Urothelium cell line (cell line): ENCODE measurements at regions not wholly inside any gene's neighbourhood (a gene's known extent, or its start where the extent isn't known, plus 50 kb on each side); places are given as distances from the start of the nearest gene placed in this dataset.

Source experiments
- DNase-seq: peaks from one replicate; pipeline ENCODE4 v3.0.0; 2011; ENCODE audit warnings: low spot score, mixed read lengths
- FAIRE-seq: peaks from 2 replicates; lab custom pipeline; 2011; peaks lifted over from hg19 to GRCh38; lab: Jason Lieb, UNC

DNA sequence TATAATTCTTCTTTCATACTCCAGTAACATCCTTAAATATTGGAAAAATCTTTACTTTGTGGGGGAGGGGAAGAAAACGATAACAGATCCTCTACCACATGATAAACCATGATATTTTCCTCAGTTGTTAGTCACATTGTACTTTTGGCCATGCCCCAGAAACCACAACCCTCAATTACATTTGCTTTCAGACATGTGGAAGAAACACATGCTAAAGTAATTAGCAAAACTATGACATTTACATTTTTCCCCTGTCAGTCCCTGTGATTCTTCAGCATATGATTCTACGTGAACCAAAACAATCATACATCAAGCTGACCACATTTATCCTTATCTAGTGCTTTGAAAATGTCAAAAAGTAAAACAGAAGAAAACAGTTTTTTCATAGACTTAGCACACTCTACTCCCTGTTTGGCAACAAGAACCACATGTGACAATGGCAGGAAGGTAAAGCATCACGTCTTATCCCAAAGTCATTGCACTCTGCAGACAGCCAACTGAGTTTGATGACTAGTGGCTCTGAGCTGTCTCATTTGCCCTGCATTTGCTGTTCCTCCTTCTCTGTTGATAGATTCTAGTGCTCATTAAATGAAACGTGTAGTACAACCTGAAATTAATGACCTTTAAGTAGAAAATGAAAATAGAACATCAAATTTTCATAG lies 505.8 kb upstream of the MARCKS start:
- FAIRE-seq (no peak), DNase-seq (no peak)

DNA sequence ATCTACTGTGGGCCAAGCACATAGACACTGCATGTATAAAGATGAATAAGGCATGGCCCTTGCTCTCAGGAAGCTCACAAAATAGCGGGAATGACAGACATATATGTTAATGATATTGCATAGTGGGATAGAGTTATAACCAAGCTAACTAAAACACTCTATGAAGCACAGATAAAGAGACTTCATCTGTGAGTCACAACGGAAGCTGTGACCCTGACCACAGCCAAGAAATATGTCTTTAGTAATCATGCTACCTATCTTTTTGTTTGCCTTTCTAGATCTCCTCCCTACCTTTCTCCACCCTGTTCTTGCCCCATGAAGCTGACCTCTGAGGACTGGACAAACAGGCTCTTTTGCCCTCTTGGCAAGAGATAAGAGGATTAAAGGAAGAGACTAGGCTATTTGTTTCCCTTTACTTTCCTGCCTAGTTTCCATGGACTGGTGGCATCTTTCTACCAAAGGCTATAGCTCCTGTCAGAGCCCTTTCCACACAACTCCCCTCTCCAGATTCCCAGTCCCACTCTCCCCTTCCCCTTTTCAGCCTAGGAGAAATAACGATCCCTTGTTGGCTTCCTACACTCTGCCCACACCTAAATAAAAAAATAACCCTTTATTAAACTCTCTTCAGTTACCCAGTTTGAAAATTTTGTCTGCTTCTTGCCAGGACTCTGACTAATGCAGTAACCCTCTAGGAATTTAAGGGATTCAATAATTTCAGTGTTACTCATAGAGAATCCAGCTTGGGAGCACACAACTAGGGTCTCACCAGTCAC lies 504.9 kb upstream of the MARCKS start:
- peak; percentile 50 for DNase-seq
- no peak for FAIRE-seq

DNA sequence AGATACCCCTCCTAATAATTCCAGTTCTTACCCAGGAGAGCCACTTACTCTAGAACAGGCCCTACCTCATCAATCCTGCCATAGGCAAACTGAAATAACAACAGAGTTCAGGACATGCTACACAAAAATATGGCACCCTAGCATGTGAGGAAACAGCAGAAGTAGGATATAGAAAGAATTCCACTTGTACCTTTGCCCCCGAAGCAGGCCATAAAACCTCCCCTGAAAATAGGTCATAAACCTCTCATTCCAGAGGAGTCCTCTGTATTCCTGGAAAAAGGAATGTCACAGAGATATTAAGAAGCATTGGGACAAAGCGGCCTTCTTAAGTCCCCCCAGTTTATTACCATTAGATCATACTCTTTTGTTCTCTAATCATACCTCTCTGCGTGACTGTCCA lies 504.3 kb upstream of the MARCKS start:
- FAIRE-seq (no peak), DNase-seq (peak; percentile 11)

DNA sequence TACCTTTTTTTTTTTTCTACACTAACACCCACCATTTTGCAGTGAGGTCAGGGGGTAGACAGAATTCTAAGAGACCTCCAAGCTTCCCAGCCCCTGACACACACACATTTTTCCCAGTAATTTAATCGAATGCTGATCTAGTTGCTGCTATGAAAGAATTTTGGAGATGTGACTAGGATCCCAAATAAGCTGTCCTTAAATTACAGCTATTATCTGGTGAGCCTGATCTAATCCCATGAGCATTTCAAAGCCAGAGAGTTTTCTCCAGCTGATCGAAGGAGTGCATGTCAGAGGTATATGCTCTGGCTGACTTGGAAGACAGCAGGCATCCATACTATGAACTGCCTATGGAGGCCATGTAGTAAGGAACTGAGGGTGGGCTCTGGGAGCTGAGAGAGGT lies 503.8 kb upstream of the MARCKS start:
- DNase-seq, result no peak
- no peak for FAIRE-seq

DNA sequence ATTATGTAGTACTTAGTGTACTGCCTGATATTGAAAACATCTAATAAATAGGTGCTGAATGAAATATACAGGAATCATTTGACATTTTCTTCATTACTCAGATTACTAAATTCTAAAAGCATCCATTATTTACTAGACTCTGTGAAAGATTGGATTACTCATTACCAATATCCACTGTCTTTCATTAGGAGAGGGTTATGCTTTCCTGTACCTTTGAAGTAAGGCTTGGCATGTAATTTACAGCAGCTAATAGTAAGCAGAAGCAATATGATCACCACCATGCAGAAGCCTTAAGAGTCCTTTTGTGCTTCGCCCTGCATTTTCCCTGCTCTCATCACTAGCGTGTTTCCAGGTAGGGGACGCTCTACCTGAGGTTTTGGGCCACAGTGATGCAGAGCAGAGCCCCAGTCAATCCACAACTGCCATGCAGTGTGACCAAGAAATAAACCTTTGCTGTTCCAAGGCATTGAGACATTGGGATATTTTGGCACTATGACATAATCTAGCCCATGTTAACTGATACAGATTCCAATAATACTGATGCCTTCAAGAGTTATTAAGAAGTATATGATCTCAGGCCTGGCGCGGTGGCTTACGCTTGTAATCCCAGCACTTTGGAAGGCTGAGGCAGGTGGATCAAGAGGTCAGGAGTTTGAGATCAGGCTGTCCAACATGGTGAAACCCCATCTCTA lies 502.8 kb upstream of the MARCKS start:
- DNase-seq (no peak), FAIRE-seq (no peak)

DNA sequence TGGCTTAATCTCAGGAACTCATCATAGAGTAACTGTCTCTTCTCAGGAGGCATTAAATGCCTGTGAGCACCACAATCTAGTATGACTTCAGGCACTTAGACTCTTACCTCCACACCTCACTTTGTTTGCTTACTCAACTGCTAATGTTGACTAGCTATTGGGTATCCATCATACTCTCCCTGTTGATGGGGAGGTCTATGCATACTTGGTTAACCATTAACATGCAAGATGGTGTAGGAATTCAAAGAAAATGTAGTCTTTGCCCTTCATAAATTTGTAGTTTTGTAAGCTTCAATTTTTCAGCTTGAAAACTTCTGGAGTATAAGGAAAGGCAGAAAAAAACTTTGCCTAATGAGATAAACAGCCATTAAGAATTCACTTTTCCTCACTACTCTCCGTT lies 501.0 kb upstream of the MARCKS start:
- DNase-seq, result no peak

DNA sequence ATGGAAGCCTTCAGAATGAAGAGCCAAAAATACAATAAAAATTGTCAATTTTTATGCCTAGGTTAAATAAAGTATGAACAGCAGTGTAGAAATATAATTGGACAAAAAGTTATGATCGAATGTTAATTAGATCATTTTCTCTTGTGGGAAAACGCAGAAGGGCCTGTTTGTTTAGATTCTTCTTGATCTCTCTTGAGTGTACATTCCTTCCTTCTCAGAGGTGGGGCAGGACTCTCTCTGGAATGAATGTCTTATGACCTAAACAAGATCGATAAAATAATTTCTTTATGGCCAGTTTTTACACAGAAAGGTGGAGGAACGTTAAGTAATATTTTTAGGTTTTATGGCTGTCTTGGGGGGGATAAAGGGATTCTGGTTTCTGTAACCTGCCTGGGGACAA lies 500.1 kb upstream of the MARCKS start:
- FAIRE-seq, result no peak

More for the DNA sequence above, 501.0 kb upstream of the MARCKS start:
- FAIRE-seq, result no peak

DNA sequence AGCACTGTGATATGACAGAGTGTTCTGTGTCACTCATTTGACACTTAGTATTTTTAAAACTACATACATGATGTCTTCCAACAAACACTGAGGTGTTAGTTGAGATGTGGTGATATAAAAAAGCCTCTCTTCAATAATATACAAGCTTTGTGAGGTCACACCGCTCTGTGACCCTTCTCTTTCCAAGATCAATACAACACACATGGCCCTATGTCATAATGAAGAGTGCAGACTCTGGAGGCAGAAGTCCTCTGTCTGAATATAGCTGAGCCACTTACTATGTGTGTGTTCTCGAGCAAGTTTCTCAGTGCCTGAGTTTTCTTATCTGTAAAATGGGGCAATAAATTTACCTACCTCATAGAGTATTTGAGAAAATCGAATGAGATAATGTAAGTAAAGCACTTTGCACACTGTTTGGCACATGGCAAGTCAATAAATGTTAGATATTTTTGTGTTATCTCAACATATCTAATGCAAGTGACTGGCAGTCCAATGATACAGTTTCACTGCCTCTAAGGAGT lies 499.0 kb upstream of the MARCKS start:
- no peak for FAIRE-seq
- DNase-seq, result no peak

More for the DNA sequence above, 500.1 kb upstream of the MARCKS start:
- no peak for DNase-seq

DNA sequence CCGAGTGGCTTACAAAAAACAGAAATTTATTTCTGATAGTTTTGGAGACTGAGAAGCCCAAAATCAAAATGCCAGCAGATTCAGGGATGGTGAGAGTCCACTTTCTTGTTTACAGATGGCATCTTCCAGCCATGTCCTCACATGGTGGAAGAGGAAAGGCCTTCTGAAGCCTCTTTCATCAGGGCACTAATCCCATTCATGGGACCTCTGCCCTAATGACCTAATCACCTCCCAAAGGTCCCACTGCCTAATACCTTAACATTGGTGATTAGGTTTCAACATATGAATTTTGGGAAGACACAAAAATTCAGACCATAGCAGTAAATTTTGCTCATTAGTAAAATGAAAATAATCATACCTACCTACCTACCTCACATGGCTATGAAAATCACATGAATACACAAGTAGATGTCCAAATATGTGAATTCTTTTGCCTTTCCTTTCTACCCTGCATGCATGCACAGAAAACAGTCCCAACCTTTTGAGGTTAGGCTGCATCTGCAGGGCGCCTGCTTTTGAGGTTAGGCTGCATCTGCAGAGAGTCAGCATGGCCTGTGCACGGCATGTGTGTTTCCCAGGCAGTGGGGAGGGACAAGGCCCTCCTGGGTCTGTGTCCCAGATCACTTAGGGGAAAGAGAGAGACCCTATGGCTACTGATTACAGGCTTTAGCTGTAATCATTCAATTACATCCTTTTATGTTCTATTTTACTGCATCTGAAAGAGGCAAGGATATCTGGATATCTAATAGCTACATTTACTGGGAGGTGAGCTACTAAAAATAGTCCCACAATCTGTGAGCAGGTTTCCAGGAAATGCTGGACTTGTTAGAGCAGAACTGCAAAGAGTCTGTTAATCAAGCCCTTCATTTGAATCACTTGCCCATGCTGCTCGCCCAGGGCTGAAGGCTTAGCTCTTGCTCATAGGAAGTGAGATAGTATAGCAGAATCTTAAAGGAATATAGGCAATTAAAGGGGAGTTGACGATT lies 497.7 kb upstream of the MARCKS start:
- no peak for FAIRE-seq
- DNase-seq, result no peak

DNA sequence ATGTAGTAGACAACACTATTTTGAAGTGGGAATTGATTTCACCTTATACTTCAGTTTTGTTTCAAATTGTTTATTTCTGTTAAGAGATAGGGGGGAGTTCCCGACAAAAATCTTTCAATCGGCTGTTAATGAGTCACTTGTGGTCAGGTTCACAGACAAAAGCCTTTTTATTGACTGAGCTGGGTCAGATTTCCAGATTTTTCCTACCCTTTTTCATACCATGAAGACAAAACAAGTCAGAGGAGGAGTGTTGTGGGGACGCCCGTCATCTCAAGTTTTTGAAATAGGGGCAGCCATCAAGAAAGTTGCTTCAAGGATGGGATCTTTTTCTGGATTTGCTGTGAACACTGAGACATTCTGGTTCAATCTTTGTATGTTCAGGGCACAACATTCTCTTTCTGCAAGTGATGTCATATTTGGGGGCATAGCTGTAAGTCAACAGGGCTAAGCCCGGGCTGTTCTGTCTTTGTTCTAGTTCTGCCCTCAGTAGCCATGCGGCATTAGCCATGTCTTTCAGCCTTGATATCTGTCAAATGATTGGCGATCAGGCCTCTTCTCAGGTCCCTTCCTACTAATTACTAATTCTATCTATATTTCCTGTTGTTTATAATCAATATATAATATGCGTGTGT lies 496.0 kb upstream of the MARCKS start:
- DNase-seq (peak; percentile 38), FAIRE-seq (no peak)

DNA sequence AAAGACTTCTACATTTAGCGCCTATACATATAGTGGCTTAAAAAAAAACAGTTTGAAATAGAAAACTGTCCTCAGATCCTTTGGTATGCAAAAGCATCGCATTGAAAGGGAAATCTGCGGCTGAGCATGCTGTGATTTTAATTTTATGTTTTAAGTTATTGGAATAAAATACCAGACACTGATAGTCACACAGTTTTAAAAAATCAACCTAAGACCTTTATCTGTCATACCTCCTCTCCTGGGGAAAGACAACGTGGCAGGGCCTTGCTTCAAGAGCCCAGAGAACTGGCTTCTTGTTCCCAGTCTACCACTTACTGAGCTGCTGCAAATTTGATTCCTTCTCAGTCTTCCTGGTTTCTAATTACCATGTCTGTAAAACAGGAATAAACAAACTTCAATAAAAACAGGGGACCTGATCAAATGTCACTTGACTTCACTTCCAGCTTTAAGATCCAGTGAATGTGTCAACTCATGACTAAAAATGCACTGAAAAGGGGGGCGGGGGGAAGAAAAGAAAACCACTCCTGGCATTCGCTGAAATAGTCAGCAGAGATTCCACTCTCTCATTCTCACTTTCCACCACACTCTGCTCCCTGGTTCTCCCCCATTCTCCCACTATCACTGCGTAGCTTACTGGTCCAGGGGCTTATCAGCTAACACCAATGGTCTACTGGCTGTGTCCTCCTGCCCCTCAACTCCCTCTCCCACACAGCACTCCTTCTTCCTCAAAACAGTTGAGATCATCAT lies 494.7 kb upstream of the MARCKS start:
- FAIRE-seq, result no peak
- no peak for DNase-seq

DNA sequence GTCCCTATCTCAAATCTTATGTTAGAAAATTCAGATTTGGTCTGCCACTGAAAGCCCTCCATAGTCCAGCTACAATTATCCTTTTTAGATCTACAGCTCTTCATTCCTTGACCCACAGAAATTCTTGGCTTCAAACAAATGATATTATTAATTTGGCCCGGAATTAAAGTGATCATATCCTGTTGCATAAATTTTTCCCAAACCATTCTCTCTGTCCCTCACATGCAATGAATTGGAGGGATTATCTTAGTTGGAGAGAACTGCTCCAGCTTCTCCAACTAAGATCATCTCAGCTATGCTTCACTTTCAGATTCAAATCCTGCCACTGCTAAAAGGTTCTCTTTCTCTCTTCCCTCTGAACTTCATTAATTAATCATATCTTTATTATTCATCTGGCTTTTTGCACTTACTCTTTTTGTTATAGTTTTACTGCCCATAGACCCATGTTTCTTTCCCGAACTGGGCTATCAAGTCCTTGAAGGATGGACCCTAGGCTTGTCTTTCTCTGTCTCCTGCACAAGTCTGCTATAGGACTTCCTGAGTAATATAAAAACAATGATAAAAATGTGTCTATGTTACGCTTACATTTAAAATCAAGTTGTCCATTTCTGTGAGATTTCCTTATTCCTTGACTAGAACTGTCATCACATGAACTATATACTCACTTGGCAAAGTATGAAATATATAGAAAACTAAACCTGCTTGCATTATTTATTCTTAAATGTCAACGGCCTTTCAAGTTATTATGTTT lies 493.9 kb upstream of the MARCKS start:
- FAIRE-seq (no peak), DNase-seq (no peak)

DNA sequence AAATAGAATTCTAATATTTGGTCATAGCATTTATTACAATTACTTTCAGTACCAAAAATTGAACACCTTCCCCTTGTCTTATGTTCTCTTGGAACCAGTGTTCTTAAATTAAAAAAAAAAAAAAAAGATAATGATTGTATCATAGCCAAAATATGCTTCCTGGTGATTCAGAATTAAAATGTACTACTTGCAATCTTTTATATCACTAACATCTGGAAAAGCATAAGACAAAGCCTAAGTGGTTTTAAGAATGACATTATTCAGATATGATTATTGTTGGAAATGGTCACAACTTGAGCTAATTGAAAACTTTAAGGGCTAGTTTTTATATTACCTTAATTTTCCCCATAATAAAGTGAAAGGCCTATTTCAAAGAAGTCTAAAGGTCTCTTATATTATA lies 493.3 kb upstream of the MARCKS start:
- DNase-seq, result no peak
- FAIRE-seq, result no peak

DNA sequence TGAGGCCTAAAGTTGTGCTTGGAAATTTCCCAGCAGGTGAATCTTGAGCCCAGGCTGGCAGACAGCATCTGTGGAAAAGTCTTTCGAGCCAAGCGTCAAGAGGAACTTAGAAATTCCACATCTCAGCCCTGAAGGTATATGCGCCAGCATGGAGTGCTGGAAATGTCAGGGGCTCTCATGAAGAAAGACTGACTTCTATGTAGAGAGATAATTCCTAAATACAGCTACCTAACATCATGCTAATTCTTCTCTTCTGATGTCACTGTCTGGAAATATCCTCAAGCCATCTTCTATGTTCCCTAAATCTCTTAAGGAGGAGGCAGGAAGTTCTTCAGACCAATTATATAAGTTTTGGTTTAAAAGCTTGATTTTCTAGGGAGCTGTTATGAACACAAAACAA lies 492.4 kb upstream of the MARCKS start:
- DNase-seq, result no peak

DNA sequence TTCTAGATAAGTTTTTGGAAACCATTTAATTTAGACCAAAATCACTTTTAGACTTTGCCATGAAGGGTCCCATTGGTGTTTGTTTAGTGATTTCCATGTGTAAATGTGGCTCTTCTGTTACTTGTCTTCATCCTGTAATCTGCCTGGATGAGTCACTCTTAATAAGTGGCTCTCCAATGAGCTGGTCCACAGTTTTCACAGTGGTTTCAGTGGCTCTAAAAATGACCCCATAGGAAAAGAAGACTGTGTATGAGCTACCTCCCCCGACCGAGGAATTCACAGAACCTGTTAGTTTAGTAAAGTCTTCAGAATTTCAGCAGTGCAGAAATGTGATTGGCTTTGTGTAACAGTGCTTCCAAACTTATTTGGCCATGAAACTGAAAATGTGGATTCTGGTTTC lies 492.0 kb upstream of the MARCKS start:
- FAIRE-seq (no peak), DNase-seq (peak; percentile 13)

More for the DNA sequence above, 492.4 kb upstream of the MARCKS start:
- no peak for FAIRE-seq

DNA sequence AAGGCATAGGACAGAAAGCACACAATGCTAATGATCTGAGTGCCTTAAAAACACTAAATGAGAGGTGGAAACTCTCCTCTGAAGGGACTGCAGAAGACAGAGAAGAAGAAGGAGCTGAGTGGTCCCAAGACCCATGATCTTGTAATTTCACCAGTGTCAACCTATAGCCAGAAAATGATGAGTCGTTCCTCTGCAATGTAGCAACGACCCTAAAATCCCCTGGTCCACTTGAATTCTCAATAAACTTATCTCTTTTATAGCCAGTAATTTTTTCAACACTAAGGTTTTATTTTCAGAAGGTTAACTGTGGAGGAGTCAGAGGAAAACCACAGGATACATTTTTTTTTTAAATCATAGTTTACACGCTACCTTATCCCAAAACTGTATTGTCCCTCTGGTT lies 490.6 kb upstream of the MARCKS start:
- DNase-seq, result no peak
- FAIRE-seq, result no peak

DNA sequence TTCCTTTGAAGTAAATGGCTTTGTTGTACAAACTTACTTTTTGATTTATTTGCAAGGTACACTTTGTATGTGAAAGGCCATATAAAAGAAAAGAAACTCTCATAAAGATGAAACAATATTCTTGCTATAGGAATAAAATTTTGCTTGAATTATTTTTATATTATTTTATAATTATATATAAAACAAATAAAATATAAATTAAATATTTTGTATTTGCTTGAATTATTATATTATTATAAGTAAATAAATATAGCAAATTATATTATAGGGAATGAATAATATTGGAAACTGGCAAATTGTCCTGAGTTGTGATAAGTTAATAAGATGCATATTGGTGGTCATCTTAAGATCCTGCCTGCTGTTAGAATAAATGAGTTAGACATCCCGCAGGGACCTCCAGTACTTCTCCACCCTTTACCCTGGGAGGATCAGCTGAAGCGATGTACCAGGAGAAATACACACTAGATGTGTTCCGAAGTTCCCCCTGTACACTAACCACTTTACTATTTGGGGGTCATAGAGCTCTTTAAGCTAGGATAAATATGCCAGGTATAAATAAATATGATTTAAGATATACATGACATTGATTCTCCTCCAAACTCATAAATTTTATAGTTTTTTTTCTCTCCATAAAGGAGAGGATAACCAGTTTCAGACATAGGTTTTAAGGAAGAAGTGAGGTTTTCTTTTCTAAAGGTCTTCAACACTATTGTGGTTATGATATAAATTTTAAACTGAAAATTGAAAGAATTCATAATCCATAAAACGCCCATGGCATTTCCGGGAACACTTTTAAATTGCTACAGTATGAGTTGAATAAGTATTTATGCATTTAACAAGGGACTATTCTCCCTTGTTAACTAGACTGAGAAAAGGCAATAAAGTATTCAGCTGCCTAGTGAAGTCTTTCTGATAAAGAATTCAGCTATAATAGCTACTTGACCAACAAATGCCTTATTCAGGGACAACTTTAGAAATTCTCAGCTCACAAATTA lies 486.3 kb upstream of the MARCKS start:
- no peak for FAIRE-seq
- no peak for DNase-seq
